Stimulated activated CD4-positive, alpha-beta T cell treated with anti-CD3 and anti-CD28 coated beads, Interleukin-2, amount 100 ng/mL, for 24 hours (primary cell): ENCODE measurements at regions not wholly inside any gene's neighbourhood (a gene's known extent, or its start where the extent isn't known, plus 50 kb on each side); places are given as distances from the start of the nearest gene placed in this dataset.
"Not testable (repeated sequence)": the region's sequence is repeated elsewhere in the genome, so short reads cannot be mapped to it uniquely, and the experiment has no call there.

Experiments
- DNase-seq, 2 donors: peaks; one replicate each; pipeline ENCODE4 v3.0.0-alpha.2; 2020

DNA sequence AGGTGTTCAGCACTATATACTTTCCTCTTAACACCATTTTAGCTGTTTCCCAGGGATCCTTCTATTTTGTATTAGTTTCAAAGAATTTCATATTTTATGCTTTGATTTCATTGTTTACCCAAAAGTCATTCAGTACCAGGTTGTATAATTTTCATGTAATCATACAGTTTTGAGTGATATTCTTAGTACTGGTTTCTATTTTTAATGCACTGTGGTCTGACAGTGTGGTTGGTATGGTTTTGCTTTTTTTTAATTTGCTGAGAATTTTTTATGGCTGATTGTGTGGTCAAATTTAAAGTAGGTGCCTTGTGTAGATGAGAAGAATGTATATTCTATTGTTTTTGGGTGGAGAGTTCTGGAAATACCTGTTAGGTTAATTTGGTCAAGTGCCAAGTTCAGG lies 323.4 kb upstream of the EPHA6 start:
- no peak for DNase-seq

GRCh38 chr3:96491868-96492267 lies 322.5 kb upstream of the EPHA6 start:
- no peak for DNase-seq

GRCh38 chr3:96510334-96510733 lies 304.1 kb upstream of the EPHA6 start:
- DNase-seq: no peak

- no peak for DNase-seq
These were observed 277.2 kb upstream of the EPHA6 start for GRCh38 chr3:96537165-96537564.

GRCh38 chr3:96538186-96538585 lies 276.2 kb upstream of the EPHA6 start:
- DNase-seq: no peak

DNA sequence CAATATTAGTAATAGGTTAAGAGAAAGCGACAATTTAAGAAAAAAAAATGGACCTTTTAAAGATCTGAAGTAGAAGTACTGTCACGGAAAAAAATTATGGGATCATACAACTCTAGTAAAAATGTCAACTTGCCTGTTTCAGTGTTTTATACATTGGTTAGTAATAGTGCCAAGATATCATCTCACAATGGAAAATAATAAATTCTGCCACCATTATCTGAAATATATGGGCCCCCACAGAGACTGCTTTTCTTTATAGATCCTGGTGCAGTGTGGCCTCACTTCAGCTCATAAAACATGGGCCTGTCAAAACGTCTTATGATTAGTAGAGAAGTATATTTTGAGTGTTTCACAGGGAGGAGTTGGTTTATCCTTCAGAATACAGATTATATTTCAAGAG lies 266.3 kb upstream of the EPHA6 start:
- no peak for DNase-seq

DNA sequence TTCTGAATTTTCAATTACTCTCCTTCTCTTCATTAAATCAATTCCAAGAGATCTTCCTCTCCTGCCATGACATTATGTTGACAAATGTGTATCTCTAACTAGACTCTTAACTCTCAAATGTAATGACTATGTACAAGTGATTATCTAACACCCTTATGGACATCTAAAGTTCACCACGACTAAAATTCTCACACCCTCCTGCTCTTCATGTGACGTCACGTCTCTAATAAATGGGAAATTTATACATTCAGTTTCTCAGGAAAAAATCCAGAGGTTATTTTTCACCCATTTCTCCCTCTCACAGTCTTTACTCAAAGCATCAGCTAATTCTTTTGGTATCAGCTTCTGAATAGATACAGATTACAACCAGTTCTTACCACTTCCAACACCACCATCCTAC lies 237.5 kb upstream of the EPHA6 start:
- no peak for DNase-seq

DNA sequence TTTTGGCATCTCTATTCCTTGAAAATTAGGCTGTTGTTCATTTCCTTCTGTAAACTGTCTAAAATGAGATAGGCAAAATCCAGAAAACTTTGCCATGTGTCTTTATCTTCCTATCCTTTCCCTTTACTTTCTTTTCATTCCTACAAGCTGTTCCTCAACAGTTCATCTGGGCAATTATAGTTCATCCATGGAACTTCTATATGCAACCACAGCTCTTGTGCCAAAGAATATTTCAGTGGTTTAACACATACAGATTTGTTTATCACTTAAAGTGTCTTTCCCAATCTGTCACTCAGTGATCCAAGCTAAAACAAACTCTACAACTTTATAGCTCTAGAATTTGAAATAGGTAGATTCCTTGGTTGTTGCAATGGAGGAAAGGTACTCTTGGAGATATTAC lies 230.3 kb upstream of the EPHA6 start:
- no peak for DNase-seq

- not testable (repeated sequence) for DNase-seq
These were observed 207.5 kb upstream of the EPHA6 start for GRCh38 chr3:96606865-96607264.

- peak in 1 of 2 donors; percentile 10 for DNase-seq
These were observed 194.9 kb upstream of the EPHA6 start for GRCh38 chr3:96619475-96619874.

GRCh38 chr3:96622878-96623277 lies 191.5 kb upstream of the EPHA6 start:
- DNase-seq: no peak

GRCh38 chr3:96631050-96631449 lies 183.3 kb upstream of the EPHA6 start:
- DNase-seq: no peak

GRCh38 chr3:96646596-96646995 lies 167.8 kb upstream of the EPHA6 start:
- no peak for DNase-seq

- no peak for DNase-seq
These were observed 156.7 kb upstream of the EPHA6 start for GRCh38 chr3:96657710-96658109.

- not testable (repeated sequence) for DNase-seq
These were observed 142.4 kb upstream of the EPHA6 start for GRCh38 chr3:96671861-96672595.

- DNase-seq: no peak
These were observed 137.2 kb upstream of the EPHA6 start for GRCh38 chr3:96677156-96677555.

- no peak for DNase-seq
These were observed 136.1 kb upstream of the EPHA6 start for GRCh38 chr3:96678325-96678724.

DNA sequence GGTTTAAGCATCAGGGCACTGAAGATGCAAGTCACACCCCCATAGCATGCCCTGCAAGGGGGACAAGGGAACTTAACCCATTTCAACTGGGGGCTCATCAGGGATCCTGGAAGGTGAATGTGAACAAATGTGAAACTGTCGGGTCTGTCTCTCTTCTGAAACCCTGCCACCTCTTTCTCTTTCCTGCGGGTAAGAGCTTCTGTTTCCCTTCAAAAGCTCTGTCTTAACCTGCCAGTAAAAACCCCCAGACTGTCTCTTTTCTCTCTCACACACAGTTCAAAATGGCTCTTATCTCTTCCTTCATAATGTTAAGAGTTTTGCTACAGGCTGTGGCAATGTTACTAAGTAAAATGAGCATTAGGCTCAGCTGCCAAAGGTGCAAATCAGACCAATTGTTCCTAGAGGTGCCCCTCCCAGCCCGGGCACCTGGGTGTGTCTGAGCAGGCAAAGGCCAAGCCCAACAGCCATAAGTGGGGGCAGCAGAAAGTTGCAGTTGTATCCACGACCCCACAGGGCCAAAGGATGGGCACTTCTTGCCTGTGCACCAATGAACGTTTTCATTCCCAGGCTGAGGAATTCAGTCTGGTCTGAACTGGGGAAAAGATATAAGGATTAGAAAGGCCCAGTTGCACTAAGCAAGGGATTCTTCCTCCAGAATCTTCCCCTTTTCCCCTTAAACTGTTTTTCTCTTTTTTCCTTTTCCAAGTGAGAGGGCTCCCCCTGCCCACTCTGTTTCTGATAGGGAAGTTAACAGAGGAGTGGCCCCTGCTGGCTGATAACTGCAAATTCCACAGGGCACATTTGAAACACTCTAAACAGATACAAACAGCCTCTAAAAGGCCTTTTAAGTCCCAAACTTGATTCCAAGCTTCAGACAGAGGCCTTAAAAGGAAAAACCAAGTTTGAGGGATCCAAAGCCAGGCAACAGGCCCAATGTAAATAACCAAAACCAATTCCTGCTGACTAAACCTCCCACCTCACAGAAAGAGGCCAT lies 113.8 kb upstream of the EPHA6 start:
- DNase-seq: no peak

- no peak for DNase-seq
These were observed 108.5 kb upstream of the EPHA6 start for GRCh38 chr3:96705895-96706294.

DNA sequence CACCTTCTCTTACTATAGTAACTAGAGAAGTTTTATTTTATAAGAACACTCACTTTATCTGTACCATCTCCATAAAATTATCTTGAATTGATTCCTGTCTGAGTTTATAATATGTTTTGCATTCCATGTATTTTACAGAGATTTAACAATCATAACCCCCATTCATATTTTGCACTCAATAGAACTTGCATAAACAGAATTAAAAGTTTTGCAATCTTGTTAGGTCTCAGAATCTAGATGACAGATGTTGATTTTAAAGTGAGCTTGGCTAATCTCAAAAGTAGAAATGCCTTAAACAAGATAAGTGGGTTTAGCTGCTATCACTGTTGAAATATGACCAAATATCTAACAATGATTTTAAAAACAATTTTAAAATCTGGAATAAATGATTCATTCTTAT lies 107.9 kb upstream of the EPHA6 start:
- DNase-seq: no peak

DNA sequence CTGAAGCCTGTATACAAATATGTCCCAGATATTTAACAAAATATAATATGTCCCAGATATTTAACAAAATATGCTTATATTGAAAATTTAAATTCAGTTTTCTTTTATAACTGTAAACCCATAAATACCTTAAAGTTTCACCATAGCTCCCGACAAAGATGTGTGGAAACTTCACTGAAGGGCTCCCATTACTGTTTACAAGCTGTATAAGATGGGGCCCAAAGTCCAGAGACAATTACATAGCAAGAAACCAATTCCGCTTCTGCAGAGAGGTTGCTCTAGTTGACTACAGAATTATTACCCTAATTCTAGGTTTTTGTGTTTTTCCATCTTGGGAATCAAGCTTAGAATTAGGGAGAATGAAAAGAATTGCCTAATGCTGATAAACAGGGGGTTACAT lies 102.6 kb upstream of the EPHA6 start:
- DNase-seq: no peak

DNA sequence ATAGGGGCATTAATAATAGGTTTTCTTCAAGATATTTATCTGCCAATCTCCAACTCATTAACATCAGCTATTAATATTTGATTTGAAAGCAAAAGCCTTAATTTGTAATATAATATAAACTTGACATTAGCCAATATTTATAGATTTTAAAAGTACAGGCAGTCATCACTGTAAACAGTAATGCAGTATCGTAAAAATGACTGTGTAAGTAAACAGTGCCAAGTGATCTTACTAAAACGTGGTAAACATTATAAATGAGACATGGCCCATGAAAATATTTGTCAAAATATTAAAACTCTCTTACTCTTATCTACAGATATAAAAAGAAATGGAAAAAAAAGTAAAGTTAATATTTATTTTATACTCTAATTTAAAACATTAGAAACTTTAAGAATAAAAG lies 101.6 kb upstream of the EPHA6 start:
- DNase-seq: no peak

DNA sequence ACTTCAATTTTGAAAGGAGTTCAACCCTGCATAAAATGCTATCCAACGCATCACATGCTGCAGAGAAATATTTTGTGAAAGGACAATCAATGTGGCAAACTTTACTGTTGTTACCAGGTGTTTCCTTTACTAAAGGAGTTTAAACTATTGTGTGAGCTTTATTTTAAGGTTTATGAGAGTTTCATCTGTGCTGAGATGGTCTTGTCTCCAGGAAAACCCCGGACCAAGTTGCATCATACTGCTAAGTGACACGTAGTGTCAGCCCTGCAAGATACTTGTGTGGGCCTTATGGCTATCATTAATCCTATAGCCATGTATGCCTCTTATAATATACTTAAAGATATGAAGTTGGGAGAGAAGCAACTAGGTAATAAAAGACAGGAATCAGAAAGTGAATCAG lies 94.5 kb upstream of the EPHA6 start:
- DNase-seq: no peak

GRCh38 chr3:96731031-96731430 lies 83.4 kb upstream of the EPHA6 start:
- no peak for DNase-seq
